SIG-M5 treated with dmso at 0.1 percent for 504 hours (cell line): ENCODE measurements at regions not wholly inside any gene's neighbourhood (a gene's known extent, or its start where the extent isn't known, plus 50 kb on each side); places are given as distances from the start of the nearest gene placed in this dataset.
"Not testable (repeated sequence)": the region's sequence is repeated elsewhere in the genome, so short reads cannot be mapped to it uniquely, and the experiment has no call there.

Experiments
- DNase-seq: peaks from one replicate; lab custom pipeline; 2025; ENCODE audit not compliant: unreplicated experiment; lab: John Stamatoyannopoulos, UW

DNA sequence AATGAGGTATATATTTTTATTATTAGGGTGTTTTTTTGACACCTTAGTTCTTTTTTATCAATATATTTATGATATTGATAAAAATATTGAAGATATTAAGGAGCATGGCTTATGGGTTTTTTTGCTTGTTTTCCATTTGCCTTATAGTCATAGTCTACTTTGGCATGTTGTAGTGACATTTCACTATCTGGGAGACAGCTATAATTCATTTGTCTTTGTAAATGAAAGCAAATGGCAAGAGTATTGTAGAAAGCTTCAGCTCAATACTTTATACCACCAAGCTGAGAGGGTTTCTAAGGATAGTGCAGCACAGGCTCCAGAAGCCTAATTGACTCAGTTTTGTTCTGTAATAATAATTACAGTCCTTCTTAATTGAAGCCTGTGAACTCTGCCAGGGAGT is 1182.3 kb downstream of the EFNA5 start:
- no peak for DNase-seq

DNA sequence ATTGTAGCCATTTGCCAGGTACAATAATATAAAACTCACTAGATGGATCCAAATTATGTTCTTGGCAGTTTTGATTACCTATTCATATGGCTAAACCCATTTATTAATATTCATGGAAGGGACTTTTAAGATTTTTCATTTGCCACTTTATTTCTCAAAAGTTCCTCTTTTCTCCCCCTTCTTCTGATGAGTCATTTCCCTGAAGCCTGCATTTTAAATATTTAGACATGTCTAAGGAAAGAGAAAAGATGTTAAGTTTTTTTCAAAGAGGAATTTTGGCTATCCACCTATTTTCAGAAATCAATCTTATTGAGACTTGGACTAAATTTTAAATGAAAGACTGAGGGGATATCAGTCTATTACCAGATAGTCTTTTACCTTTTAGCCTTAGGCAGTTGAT is 1189.4 kb downstream of the EFNA5 start:
- peak; percentile 42 for DNase-seq

DNA sequence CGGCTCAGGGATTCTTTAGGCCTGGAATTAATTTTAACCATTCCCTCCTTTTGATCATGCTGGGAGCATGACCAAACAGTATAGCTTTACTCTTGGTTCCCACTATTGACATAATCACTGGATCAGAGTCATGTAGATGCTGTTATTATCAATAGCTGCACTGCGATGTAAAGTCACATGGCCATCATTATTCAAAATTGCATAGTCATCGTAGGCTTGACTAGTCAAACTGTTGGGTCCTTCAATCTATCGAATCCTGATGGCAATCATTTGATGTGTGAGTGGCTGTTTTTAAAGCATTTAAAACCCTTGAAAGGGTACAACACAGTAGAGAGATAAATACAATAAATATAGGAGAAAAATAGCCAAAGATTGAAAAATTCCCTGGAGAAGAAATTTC is 1194.1 kb downstream of the EFNA5 start:
- no peak for DNase-seq

DNA sequence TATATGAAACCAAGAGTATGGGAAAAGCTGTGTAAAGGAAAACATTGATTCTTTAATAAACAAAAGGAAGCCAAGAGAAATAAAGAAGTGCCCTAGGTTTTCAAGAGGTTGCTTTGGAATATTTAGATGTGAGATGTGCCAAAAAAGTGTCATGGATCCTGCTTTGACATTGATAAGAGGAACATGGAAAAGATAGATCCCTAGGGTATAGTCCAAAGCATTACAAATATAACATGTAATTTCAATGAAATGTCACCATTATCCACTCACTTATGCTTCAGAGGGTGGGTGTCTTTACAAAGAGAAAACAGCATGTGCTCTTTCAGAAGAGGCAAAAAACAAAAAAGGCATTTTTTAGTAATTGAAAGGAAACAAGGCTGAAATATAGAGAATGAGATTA is 1196.7 kb downstream of the EFNA5 start:
- DNase-seq = no peak

DNA sequence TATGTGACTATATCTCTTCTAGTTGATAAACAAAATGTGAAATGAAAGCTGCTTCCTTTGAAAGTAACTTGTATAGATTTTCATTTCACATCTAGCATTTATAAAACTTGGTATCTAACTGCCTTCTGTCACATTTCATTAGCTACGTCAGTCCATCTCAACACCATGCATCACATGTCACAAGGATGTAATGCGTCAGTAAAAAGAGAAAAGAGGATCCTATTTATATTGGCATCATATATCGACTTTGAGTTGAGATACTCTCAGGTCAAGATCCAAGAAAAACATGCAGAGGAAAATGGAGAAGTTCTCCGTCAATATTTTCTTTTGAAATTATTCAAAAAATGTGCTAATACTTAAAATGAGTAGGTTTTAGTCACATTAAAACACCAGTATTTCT is 1211.2 kb downstream of the EFNA5 start:
- DNase-seq = no peak

DNA sequence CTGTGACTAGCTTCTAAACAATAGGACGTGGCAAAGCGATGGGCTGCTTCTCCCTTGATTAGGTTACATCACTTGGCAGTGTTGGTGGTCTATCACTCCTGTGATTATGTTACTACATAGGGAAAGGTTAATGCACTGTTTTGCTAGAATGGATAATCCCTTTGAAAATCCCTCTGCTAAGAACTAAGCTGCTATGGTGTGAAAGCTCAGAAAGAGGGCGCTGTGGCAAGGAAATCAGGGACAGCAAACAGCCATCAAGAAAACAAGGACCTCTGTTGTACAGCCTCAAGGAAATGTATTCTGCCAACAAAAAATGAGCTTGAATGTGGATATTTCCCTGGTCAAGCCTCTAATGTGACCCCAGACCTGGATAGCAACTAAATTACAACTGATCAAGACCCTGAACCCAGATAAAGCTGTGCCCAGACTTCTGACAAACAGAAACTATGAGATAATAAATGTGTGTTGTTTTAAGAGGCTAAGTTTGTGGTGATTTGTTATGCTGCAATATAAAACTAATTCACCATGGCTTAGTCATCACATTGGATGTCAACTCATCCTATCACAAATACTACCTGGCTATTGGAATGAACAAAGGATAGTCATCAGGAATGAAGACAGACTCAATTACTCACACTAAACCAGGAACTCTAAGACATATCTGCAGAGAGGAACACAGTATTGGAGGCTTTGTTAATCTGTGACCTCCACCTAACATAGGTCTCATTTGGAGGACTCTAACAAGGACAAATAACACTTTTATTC is 1215.9 kb downstream of the EFNA5 start:
- peak; percentile 30 for DNase-seq

DNA sequence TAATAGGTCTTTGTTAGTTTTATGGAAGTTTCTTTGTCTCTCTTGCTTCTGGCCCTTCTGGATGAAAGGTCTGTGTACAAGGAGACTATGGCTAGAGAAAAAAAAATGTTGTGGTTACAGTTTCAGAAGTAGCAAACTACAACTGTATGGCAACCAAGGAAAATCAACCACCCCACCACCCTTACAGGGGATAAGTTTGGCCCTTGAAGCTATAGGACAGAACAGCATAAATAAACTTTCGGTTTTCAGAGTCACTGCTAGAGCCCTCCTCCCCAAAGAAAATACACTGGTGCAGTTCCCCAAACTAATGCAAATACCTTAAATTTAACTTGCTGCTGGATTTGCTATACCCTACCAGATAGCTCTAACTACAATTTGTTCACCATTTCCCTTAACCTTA is 1216.7 kb downstream of the EFNA5 start:
- DNase-seq = no peak

DNA sequence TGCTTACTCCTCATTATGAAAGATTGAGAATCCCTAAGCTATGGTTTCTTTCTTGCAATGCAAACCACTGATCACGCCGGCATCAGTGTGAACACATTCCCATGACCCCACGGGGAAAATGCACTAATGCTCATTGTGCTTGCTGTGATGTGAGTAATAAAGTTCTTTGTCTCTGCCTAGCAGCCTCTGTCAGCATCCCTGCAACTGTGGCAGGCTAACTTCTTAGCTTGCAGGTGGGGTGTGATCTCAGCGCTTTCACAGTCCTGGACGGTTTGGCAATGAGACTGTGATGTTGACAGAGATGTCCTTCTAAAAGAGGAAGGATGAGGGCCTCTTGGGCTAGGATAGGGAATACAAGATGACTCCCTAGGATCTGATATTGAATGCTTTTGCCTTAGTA is 1218.7 kb downstream of the EFNA5 start:
- DNase-seq = no peak

DNA sequence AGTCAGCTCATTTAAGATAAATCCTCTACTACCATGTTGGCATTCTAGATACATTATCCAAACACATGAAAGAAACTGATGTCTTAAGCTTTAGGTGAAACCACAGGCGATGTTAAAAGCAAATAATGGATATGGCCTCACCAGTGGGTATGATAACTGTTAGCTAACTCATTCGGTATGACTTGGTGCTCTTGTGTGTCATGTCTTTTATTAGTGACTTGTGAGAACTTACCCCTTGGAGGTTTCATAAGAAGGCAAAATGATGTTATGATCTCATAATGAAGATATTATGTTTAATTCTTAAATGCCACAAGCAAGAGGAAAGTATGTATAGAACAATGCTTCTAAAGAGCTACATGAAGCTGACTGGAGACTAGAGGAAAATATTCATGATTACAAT is 1227.0 kb downstream of the EFNA5 start:
- DNase-seq = no peak

DNA sequence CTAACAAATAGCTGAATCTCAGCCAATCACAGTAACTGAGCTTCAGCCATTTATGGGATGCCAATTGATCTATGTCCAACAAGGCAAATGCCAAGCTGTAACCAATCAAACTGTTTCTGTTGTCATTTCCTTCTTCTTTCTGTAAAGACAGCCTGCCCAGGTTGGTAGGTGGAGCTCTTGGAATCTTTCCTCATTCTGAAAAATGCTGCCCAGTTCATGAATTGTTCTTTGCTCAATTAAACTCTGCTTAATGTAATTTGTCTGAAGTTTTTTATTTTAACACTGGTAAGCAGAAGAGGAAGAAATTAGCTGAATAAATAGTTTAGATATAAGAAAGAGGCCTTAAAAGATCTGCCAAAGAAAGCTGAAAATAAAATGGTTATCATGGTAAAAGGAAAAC is 1235.6 kb downstream of the EFNA5 start:
- DNase-seq = no peak

DNA sequence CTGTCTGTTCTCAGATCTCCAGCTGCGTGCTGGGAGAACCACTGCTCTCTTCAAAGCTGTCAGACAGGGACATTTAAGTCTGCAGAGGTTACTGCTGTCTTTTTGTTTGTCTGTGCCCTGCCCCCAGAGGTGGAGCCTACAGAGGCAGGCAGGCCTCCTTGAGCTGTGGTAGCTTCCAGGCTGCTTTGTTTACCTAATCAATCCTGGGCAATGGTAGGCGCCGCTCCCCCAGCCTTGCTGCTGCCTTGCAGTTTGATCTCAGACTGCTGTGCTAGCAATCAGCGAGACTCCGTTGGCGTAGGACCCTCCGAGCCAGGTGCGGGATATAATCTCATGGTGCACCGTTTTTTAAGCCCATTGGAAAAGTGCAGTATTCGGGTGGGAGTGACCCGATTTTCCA is 1240.0 kb downstream of the EFNA5 start:
- DNase-seq = not testable (repeated sequence)

DNA sequence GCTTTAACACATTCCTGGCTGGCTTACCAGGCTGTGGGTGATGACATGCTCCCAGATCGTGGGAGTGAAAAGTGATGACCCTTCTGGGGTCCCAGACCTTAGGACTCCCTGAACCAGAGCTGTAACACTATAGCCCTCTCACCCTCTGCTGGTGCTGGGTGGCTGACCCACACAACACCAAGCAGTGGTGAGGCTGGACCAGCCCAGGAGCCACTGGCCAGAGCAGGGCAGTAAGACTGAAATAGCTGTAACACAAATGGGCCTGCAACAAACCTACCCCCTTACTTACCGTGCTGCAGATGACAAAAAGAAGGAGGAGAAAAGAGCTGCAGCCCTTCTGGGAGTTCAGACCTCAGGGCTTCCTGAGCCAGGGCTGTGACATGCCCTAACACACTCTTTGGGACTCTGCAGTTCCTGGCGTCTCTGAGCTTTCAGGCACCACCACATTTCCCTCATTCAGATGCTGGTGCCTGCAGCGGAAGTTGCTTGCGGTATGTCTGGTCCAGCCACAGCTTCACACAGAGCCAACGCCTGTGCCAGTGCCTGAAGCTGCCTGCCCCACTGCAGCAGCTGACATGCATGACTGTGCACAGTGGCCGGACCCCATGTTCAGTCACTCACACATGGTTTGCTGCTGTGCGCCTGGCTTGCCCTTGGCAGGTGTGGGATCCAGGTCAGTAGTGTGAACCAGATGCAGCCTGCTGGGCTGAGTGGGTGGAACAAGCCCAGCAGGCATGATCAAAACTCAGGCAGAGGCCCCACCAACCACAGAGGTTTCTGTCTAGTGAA is 1247.4 kb downstream of the EFNA5 start:
- DNase-seq = no peak

DNA sequence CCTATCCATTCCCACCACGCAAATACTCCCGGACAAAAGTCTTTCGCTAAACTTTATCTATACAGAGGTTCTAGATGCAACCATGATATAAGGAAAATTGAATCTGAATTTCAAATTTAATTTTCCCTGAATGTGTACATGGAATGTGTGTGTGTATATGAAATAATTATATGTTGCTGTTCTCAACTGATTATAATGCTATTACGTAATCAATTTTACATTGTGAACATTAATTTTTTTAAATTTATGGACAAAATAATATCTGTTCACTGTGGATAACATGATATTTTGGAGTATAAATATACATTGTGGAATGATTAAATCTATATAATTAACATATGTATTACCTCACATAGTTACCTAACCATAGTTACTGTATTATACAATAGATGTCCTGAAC is 1250.6 kb downstream of the EFNA5 start:
- no peak for DNase-seq

DNA sequence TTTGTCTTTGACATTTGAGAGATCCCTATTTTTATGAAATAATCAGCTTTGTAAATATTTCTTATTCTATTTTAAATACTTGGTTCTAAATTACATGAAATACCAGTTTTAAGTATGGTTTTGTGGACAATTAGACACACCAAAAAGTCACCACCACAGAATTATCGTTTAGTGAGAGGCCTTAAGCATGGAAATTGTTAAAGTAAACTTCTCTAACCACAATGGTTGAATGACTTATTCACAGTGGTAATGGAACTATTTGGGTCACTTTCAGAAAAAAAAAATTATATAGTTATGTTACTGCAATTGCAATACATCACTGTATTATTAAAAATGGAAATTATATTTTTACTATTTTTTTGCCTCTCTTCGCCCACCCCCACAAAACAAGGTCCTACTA is 1252.5 kb downstream of the EFNA5 start:
- no peak for DNase-seq

DNA sequence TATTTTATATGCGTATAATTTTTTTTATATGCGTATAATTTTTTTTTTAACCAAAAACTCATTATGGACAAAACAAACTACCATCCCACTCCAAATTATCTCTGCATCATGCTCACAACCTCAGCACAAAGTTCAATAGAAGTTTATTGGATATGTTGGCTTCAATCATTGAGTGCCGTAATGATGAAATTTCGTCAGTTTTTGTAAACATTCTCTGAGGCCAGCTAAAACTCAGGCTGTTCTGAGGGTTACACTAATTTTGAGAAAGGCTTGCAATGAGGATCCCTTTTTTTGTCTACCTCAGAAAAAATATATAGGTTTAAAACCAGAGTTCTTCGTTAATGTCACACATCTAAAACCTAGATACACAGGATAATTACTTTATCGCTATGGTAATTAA is 1253.2 kb downstream of the EFNA5 start:
- DNase-seq = no peak

DNA sequence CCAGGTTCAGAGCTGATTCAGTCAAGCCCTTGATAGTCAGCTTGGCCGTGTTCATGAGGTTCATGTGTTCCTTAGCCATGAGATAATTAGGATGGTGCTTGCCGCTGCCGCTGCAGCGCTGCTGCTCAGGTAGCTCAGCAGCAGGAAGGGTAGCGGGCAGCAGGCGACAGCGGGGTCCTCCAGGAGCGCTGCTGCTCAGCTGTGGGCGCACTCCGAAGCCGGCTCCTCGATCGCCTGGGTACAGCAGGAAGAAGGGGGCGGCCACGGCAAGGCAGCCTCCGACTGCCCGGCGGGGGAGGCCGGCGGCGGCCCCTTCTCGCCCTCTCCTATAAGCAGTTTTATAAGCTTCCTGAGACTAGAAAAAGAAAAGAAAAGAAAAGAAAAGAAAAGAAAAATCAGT is 1253.6 kb downstream of the EFNA5 start:
- no peak for DNase-seq

DNA sequence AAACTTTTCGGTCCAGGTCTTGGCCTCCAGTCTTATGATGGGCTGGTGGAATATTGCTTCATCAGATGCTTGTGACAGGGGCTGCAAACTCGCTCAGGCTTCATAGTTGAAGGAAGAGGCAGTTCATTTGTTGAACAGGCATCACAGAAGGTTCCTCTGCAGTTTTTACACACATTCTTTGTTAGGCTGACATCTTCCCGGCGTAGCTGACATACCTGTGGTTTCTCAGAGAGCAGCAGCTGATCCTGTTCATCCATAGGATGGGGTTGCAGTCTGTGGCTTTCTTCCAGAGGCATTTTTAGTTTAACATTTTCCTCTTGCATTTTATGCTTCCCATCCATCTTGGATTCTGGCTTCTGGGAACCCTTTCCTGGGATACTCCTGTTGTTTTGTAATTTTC is 1255.2 kb downstream of the EFNA5 start:
- DNase-seq = no peak

DNA sequence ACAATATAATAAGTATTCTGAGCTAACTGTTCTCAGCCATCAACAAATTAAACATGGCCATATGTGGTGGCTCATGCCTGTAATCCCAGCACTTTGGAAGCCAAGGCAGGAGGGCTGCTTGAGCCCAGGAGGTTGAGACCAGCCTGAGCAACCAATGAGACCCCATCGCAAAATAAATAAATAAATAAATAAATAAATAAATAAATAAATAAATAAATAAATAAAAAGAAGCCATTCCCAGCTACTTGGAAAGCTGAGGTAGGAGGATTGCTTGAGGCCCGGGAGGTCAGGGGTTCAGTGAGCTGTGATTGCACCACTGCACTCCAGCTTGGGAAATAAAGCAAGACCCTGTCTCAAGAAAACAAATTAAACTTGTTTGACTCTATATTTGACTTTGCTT is 1256.4 kb downstream of the EFNA5 start:
- DNase-seq = no peak

DNA sequence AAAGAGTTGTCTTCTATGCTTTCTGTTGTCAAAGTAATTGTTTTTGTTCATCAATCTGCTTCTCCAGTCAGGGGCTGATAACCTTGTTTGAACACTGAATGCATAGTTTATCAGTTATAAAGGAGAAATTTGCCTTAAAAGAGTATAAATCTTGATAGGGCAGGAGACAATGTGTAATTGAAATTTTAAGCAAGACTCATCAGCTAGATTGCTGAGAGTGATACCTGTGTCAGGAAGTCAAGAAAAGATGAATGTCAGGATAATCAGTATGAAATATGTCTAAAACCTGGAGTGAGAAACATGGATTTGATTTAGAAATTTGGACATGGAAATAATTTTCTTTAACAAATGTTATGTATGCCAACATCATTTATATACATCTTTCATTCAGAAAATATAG is 1258.1 kb downstream of the EFNA5 start:
- no peak for DNase-seq

DNA sequence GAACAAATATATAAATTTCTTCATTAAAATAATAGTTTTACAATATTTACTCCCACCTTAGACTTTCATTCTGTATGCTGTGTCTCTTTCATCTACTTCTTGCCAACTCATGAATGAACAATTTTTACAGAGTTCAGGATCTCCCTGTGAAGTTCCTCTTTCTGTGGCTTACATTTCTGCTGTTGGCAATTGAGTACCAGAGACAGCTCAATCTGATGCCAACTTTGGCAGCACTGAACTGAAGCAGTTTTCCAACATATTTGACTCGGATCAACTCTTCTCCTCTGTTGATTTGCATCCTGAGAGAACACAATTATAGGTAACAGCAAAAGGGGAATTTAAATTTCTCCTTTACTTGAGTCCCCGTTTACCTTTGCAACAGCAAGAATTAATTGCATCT is 1262.2 kb downstream of the EFNA5 start:
- DNase-seq = peak; percentile 39

DNA sequence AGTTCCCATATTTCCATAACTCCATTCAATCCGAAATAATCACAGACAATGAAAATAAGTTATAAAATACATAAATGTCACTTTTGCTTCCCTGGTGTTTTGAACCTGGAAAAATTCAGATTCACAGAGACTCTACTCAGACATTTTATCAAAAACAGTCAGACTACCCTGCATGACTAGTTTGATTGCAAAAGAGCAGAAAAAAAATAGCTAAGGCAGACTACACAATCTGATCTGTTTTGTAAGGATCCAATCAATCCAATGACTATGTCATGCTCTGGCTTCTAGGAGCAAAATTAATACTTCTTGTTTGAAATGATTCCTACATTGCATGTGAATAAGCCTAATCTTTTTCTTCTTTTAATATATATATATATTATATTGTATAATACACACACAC is 1262.6 kb downstream of the EFNA5 start:
- no peak for DNase-seq

DNA sequence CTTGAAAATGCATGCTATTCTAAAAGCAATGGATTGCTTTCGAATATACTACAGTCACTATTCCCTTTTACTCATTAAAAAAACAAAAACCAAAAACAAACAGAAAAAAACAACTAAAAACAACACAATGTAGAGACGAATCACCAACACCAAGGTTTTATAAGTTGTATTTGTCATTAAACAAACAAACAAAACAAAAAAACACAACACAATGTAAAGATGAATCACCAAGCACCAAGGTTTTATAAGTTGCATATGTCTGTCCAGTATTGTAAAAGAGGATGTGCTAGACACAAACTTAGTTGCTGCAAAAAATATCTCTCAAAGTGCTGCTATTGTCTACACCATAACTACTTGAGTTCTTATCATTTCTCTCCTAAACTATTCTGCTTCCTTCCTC is 1269.2 kb downstream of the EFNA5 start:
- no peak for DNase-seq

DNA sequence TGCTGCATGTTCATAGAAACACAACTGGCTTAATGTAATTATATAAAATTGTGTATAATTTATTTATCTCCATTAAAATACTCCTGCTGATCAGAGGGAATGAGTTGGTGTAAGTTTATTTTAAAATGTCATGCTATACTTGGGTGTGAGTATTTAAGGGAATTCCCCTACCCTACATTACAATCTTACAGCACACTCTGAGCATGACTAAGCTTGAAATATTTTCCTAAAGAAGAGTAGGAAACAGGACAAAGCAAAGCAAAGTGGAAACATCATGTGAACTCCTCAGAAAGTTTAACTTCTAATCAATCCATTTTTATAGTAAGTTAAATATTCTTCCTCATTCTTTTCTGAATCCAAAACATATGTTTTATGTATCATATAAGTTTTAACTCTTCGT is 1271.3 kb downstream of the EFNA5 start:
- no peak for DNase-seq
